Glutamatergic neuron (in vitro differentiated cells): ENCODE measurements at regions not wholly inside any gene's neighbourhood (a gene's known extent, or its start where the extent isn't known, plus 50 kb on each side); places are given as distances from the start of the nearest gene placed in this dataset.

Source experiments
- DNase-seq: peaks from one replicate; pipeline ENCODE4 v3.0.0; 2022
- H3K27ac Mint-ChIP-seq: one replicate; pipeline ENCODE4 v1.8.0; 2020; ENCODE audit warnings: mild to moderate bottlenecking, mixed read lengths, inconsistent platforms; ENCODE audit not compliant: unreplicated experiment
- H3K27me3 Mint-ChIP-seq: one replicate; pipeline ENCODE4 v1.8.0; 2020; ENCODE audit warnings: mild to moderate bottlenecking, moderate library complexity, mixed read lengths, inconsistent platforms; ENCODE audit not compliant: unreplicated experiment
- H3K36me3 Mint-ChIP-seq: one replicate; pipeline ENCODE4 v1.8.0; 2020; ENCODE audit warnings: mild to moderate bottlenecking, mixed read lengths, inconsistent platforms; ENCODE audit not compliant: unreplicated experiment
- H3K4me1 Mint-ChIP-seq: one replicate; pipeline ENCODE4 v1.8.0; 2020; ENCODE audit warnings: mild to moderate bottlenecking, low read depth, mixed read lengths, inconsistent platforms; ENCODE audit not compliant: unreplicated experiment
- H3K4me3 Mint-ChIP-seq: one replicate; pipeline ENCODE4 v1.8.0; 2020; ENCODE audit warnings: mild to moderate bottlenecking, mixed read lengths, inconsistent platforms; ENCODE audit not compliant: unreplicated experiment
- H3K9me3 Mint-ChIP-seq: one replicate; pipeline ENCODE4 v1.8.0; 2020; ENCODE audit warnings: mild to moderate bottlenecking, moderate library complexity, mixed read lengths, inconsistent platforms; ENCODE audit not compliant: unreplicated experiment
- CTCF ChIP-seq: fragments of 200-600 bp; sonication (generic); IDR thresholded peaks from one replicate; pipeline ENCODE4 v1.5.0; 2021; ENCODE audit not compliant: partially characterized antibody, unreplicated experiment

DNA sequence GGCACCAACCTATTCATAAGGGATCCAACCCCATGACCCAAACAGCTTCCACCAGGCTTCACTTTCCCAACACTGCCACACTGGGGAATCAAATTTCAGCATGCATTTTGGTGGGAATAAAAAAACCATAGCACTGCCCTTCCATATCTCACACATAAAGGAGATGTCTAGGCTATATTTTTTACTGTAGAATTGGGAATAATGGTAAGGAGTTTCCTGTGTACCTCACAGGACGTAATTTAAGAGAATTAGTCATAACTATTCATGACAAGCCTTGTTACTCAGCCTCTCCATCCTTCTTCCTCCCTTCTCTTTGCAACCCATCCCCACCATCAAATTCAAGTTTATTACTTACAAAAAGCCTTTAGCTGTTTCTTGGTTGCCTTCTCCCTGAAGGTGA lies 352.1 kb downstream of the MLLT3 start:
- Mint-ChIP-seq H3K4me1 (peaks cover 20% of the 10 kb centered on the region), H3K4me3 (no peak overlapping the region), H3K27me3 (no peaks in the 10 kb centered on the region), H3K27ac (no peak overlapping the region), H3K36me3 (peaks cover 21% of the 10 kb centered on the region), H3K9me3 (peaks cover 7% of the 10 kb centered on the region)
- DNase-seq: no peak
- no peak for TF ChIP-seq CTCF

DNA sequence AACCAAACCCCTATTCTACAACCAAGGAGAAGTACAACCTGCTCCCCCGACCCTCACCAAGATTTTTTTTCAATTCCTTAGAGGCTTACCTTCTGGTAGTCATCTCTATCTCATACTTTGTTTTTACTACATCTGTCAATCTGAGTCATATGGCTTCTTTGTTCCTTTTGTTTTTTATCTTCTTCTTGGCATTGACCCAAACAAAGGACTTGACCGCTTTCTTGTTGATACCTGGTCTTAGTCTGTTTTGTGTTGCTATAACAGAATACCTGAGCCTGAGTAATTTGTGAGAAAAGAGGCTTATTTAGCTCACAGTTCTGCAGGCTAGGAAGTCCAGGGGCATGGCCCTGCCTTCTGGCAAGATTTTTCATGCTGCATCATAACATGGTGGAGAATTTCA lies 352.7 kb downstream of the MLLT3 start:
- H3K4me3 Mint-ChIP-seq: no peak overlapping the region
- H3K9me3 Mint-ChIP-seq: peaks cover 6% of the 10 kb centered on the region

DNA sequence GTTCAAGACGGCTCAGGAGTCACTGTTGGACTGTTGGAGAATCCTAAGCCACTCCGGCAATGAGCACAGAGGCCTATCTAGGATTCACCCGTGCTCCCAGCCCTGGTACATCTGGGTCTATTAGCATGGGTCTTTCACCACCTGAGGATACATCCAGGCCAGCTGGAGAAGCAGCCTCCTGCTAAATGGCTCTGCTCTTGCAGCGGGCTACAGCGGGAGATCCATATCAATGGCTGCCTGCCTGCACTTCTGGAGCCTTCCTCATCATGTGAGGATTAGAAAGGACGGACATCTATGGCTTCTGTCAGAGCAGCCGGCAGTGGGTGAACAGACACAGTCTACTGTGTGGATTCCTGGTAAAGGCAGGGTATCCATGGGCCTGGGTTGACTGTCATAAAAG lies 357.4 kb downstream of the MLLT3 start:
- H3K27ac Mint-ChIP-seq: no peak overlapping the region
- H3K4me3 Mint-ChIP-seq: no peak overlapping the region
- DNase-seq: no peak
- H3K4me1 Mint-ChIP-seq: peaks cover 7% of the 10 kb centered on the region
- H3K36me3 Mint-ChIP-seq: peaks cover 6% of the 10 kb centered on the region
- no peak for TF ChIP-seq CTCF
- H3K9me3 Mint-ChIP-seq: peaks cover 4% of the 10 kb centered on the region
- no peaks in the 10 kb centered on the region for H3K27me3 Mint-ChIP-seq

More for the DNA sequence above, 352.7 kb downstream of the MLLT3 start:
- Mint-ChIP-seq H3K27me3 (no peaks in the 10 kb centered on the region), H3K4me1 (peaks cover 20% of the 10 kb centered on the region), H3K36me3 (peaks cover 17% of the 10 kb centered on the region), H3K27ac (peak overlapping the region; percentile 71)
- TF ChIP-seq CTCF: no peak
- no peak for DNase-seq

DNA sequence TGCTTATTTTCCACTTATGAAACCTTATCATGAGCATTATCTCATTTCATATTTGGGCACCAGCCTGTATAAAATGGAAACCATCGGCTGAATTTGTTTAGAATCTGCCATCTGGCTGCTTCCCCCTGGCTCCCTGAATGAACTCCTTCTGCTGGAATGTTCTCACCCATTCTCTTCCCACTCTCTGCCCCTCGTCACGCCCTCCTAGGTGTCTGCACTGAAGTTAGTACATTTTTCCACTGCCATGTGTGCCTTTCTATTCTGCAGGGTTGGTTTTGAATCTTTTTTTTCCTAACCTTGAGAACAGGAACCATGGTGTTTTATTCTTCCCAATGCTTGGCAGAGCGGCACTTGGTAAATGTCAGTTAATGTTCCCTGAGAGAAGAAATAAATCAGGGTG lies 359.7 kb downstream of the MLLT3 start:
- H3K4me1 Mint-ChIP-seq: no peaks in the 10 kb centered on the region
- peaks cover 4% of the 10 kb centered on the region for H3K9me3 Mint-ChIP-seq
- H3K36me3 Mint-ChIP-seq: peaks cover 6% of the 10 kb centered on the region
- DNase-seq: no peak
- TF ChIP-seq CTCF: no peak
- no peaks in the 10 kb centered on the region for H3K27me3 Mint-ChIP-seq
- H3K27ac Mint-ChIP-seq: no peak overlapping the region
- no peak overlapping the region for H3K4me3 Mint-ChIP-seq

DNA sequence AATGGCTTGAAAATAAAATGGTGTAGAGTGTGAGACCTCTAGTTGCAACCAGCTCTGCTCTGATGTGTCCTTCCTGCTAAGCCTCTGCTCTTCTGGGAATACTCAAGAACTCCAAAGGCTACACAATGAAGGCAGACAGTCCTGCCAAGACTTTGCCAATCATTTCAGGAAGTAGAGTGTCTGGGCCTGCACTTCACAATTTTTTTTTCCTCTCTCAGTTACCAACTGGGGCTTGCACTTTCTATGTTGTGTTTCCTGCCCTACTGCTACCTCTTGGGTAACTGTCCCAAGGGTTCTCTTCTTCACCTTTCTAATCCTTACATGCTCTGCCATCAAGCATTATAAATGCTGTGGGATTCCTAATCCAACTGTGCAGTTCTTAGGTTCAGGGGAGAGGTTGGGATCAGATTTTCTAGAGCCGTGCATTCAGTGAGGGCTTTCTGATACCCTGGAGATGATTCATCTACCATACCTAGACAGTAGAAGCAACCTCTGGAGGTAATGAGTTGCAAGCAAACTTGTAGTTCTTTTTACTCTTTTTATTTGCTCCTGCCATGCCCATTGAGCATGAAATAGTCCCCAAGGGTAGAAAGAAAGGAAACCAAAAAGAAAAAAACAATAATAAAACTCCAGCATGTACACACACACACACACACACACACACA lies 365.9 kb downstream of the MLLT3 start:
- Mint-ChIP-seq H3K36me3 (no peaks in the 10 kb centered on the region), H3K27ac (no peak overlapping the region), H3K27me3 (no peaks in the 10 kb centered on the region), H3K4me3 (no peak overlapping the region), H3K9me3 (no peaks in the 10 kb centered on the region), H3K4me1 (no peaks in the 10 kb centered on the region)
- no peak for DNase-seq
- no peak for TF ChIP-seq CTCF
